GM21390 (cell line): ENCODE measurements at regions not wholly inside any gene's neighbourhood (a gene's known extent, or its start where the extent isn't known, plus 50 kb on each side); places are given as distances from the start of the nearest gene placed in this dataset.

ENCODE experiments used
- ATAC-seq: cut with Tn5 transposase; IDR thresholded peaks from one replicate; pipeline ENCODE4 v1.9.1; 2021; ENCODE audit not compliant: unreplicated experiment

- no peak for ATAC-seq
Measured at GRCh38 chr11:71311928-71312510, 59.6 kb upstream of the SHANK2 start.

GRCh38 chr11:71311176-71311925 is 59.0 kb upstream of the SHANK2 start:
- ATAC-seq: no peak

DNA sequence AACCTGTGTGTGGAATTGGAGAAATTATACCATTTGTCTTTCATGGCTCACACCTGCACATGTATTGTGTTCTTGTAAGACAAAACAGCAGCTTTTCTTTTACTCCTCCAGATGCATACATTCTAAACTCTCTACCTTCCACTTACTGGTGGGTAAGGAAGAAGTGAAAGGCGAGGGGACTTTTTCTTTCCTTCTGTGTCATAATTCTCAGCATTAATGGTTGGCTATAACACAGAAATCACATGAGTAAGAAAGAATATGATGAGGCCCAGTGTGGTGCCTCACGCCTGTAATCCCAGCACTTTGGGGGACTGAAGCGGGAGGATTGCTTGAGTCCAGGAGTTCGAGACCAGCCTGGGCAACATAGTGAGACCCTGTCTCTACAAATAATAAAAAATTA is 57.8 kb upstream of the SHANK2 start:
- ATAC-seq: no peak

DNA sequence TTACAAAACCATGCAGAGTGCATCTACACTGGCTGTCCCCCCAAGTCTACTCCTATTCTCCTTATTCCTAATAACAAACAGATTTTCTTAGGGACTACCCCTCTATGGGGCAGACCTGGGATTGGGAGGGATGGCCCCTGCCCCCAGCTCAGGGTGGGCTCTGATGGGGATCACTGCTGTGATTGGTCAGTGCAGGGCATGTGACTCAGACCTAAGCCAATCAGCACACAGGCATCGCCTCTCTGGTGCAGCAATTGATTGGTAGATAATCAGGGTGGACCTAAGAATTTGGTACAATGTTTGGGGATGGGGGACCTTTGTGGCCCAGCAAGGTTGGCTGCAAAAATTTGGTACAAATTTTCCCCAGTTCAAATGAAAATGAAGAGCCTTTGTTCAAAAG is 57.2 kb upstream of the SHANK2 start:
- no peak for ATAC-seq

GRCh38 chr11:71309181-71309580 is 56.8 kb upstream of the SHANK2 start:
- ATAC-seq: no peak

DNA sequence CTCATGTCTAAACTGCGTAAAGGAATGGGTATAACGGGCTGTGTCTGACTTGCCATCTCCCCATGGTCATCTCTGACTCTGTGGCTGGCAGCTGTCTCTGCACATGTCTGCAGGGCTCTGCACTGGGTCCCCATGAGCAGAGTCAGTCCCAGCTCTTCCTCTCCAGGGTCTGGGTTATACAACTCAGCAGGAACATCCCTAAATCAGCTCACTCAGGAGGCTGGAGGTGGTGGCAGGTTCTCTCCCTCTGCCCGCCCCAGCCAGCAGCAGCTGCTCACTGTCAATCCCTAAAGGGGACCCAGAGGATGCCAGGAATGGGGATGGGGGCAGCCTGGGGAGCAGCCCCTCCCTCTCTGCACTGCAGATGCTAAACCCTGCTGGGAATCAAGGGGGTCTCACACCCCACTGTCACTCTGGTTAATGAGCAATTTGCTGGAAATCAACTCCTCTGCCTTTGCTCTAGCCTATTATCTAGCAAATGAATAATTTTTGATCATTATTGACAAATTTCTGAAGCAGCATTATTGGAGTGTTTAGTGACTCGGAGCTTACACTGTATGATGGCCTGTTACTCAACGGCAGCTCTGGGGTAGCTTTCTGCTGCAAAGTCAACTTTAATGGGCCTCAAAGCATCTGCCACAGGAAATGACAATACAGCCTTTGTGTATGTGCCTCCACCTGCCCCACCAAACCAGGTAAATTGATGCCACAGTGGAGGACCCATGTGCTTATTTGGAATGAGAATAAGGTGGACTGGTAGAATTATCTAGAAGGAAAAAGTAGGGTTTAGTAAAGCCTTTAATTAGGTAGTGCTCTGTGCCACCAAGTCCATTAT is 55.7 kb upstream of the SHANK2 start:
- no peak for ATAC-seq

DNA sequence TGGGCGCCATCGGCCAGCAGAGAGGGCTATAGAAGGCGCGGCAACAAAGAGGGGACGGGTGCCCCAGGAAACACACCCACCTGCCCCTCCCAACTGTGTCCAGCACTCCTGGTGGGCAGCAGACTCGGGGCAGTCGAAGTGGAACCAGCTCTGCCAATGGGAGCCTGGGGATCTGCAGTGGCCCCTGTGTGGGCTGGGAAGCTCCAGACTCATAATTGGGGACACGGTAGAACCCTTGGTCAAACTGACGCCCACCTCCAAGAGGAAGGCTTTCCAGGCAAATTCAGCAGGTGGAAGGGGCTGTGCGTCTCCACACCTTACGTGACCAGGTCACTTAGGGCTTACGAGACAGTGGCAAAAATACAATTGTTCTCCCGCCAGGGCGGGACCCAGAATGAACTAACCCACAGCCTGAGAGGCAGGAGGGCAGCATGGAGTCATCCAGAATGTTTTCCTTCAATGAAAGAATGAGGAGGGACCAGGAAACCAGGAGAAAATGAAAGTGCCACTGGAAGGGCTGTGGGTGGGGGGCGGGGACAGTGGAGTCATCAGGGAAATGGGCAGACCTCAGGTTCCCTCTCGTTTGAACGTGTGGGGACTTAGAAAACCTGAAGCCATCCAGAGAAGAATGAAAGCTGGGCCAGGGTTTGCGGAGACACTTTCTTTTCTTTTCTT is 53.2 kb upstream of the SHANK2 start:
- ATAC-seq: no peak

DNA sequence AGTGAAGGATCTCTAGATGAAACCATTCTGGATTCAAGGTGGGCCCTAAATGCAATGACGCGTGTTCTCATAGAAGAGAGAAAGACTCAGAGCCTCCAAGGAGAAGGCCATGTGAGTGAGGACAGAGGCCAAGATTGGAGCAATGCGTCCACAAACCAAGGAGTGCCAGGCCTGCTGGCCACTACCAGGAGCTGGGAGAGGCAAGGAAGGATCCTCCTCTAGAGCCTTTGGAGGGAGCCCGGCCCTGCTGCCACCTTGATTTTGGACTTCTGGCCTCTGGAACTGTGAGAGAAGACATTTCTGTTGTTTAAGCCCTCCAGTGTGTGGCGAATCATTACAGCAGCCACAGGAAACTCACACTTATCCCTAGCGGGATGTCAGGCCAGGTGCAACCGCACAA is 52.7 kb upstream of the SHANK2 start:
- ATAC-seq: no peak

- ATAC-seq: no peak
Measured at GRCh38 chr11:71304491-71304890, 52.1 kb upstream of the SHANK2 start.

GRCh38 chr11:71304045-71304444 is 51.7 kb upstream of the SHANK2 start:
- ATAC-seq: no peak

GRCh38 chr11:71302911-71303310 is 50.5 kb upstream of the SHANK2 start:
- no peak for ATAC-seq

- ATAC-seq: no peak
Measured at GRCh38 chr11:71302534-71302909, 50.1 kb upstream of the SHANK2 start.
